ENCODE measurements at regions not wholly inside any gene's neighbourhood (a gene's known extent, or its start where the extent isn't known, plus 50 kb on each side); places are given as distances from the start of the nearest gene placed in this dataset.

- TF ChIP-seq, protein P1, sequence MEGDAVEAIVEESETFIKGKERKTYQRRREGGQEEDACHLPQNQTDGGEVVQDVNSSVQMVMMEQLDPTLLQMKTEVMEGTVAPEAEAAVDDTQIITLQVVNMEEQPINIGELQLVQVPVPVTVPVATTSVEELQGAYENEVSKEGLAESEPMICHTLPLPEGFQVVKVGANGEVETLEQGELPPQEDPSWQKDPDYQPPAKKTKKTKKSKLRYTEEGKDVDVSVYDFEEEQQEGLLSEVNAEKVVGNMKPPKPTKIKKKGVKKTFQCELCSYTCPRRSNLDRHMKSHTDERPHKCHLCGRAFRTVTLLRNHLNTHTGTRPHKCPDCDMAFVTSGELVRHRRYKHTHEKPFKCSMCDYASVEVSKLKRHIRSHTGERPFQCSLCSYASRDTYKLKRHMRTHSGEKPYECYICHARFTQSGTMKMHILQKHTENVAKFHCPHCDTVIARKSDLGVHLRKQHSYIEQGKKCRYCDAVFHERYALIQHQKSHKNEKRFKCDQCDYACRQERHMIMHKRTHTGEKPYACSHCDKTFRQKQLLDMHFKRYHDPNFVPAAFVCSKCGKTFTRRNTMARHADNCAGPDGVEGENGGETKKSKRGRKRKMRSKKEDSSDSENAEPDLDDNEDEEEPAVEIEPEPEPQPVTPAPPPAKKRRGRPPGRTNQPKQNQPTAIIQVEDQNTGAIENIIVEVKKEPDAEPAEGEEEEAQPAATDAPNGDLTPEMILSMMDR (IDR thresholded peaks at IDR 0.05): no peak
- TF ChIP-seq POLR2A (IDR thresholded peaks at IDR 0.05): no peak
These were observed 179.7 kb upstream of the AGR3 start for GRCh38 chr7:17061443-17061842.

Data from adrenal gland (tissue), 5 donors.